ENCODE measurements at regions not wholly inside any gene's neighbourhood (a gene's known extent, or its start where the extent isn't known, plus 50 kb on each side); places are given as distances from the start of the nearest gene placed in this dataset.
"Not testable (repeated sequence)": the region's sequence is repeated elsewhere in the genome, so short reads cannot be mapped to it uniquely, and the experiment has no call there.

- DNase-seq = no peak
- no peak overlapping the region for H3K4me3 Mint-ChIP-seq (ENCODE audit: unreplicated experiment)
- peaks cover 1% of the 10 kb centered on the region for H3K9me3 Mint-ChIP-seq (ENCODE audit: unreplicated experiment)
- H3K27me3 Mint-ChIP-seq (ENCODE audit: unreplicated experiment) = no peaks in the 10 kb centered on the region
- TF ChIP-seq CTCF (IDR thresholded peaks at IDR 0.05; ENCODE audit: partially characterized antibody, unreplicated experiment) = no peak
- no peak overlapping the region for H3K27ac Mint-ChIP-seq (ENCODE audit: unreplicated experiment)
- peaks cover 6% of the 10 kb centered on the region for H3K36me3 Mint-ChIP-seq (ENCODE audit: unreplicated experiment)
- no peaks in the 10 kb centered on the region for H3K4me1 Mint-ChIP-seq (ENCODE audit: low read depth, unreplicated experiment)
These were observed 79.5 kb upstream of the RALGAPA2 start for GRCh38 chr20:20791664-20792568.

- no peaks in the 10 kb centered on the region for H3K4me1 Mint-ChIP-seq (ENCODE audit: low read depth, unreplicated experiment)
- DNase-seq = no peak
- no peaks in the 10 kb centered on the region for H3K27me3 Mint-ChIP-seq (ENCODE audit: unreplicated experiment)
- H3K27ac Mint-ChIP-seq (ENCODE audit: unreplicated experiment) = no peak overlapping the region
- H3K9me3 Mint-ChIP-seq (ENCODE audit: unreplicated experiment) = no peaks in the 10 kb centered on the region
- H3K4me3 Mint-ChIP-seq (ENCODE audit: unreplicated experiment) = no peak overlapping the region
- H3K36me3 Mint-ChIP-seq (ENCODE audit: unreplicated experiment) = peaks cover 6% of the 10 kb centered on the region
- no peak for TF ChIP-seq CTCF (IDR thresholded peaks at IDR 0.05; ENCODE audit: partially characterized antibody, unreplicated experiment)
These were observed 75.9 kb upstream of the RALGAPA2 start for GRCh38 chr20:20788308-20788707.

- H3K4me1 Mint-ChIP-seq (ENCODE audit: low read depth, unreplicated experiment) = no peaks in the 10 kb centered on the region
- TF ChIP-seq CTCF (IDR thresholded peaks at IDR 0.05; ENCODE audit: partially characterized antibody, unreplicated experiment) = no peak
- H3K27ac Mint-ChIP-seq (ENCODE audit: unreplicated experiment) = no peak overlapping the region
- no peaks in the 10 kb centered on the region for H3K9me3 Mint-ChIP-seq (ENCODE audit: unreplicated experiment)
- peaks cover 6% of the 10 kb centered on the region for H3K36me3 Mint-ChIP-seq (ENCODE audit: unreplicated experiment)
- H3K27me3 Mint-ChIP-seq (ENCODE audit: unreplicated experiment) = no peaks in the 10 kb centered on the region
- DNase-seq = no peak
- H3K4me3 Mint-ChIP-seq (ENCODE audit: unreplicated experiment) = no peak overlapping the region
These were observed 74.0 kb upstream of the RALGAPA2 start for GRCh38 chr20:20786428-20786827.

- no peaks in the 10 kb centered on the region for H3K27me3 Mint-ChIP-seq (ENCODE audit: unreplicated experiment)
- peaks cover 6% of the 10 kb centered on the region for H3K36me3 Mint-ChIP-seq (ENCODE audit: unreplicated experiment)
- H3K4me3 Mint-ChIP-seq (ENCODE audit: unreplicated experiment) = no peak overlapping the region
- no peak for TF ChIP-seq CTCF (IDR thresholded peaks at IDR 0.05; ENCODE audit: partially characterized antibody, unreplicated experiment)
- H3K27ac Mint-ChIP-seq (ENCODE audit: unreplicated experiment) = no peak overlapping the region
- DNase-seq = no peak
- H3K4me1 Mint-ChIP-seq (ENCODE audit: low read depth, unreplicated experiment) = no peaks in the 10 kb centered on the region
- no peaks in the 10 kb centered on the region for H3K9me3 Mint-ChIP-seq (ENCODE audit: unreplicated experiment)
These were observed 72.8 kb upstream of the RALGAPA2 start for GRCh38 chr20:20785226-20785625.

- not testable (repeated sequence) for H3K36me3 Mint-ChIP-seq (ENCODE audit: unreplicated experiment); H3K27ac Mint-ChIP-seq (ENCODE audit: unreplicated experiment); DNase-seq; H3K27me3 Mint-ChIP-seq (ENCODE audit: unreplicated experiment); H3K9me3 Mint-ChIP-seq (ENCODE audit: unreplicated experiment); H3K4me3 Mint-ChIP-seq (ENCODE audit: unreplicated experiment); H3K4me1 Mint-ChIP-seq (ENCODE audit: low read depth, unreplicated experiment)
These were observed 72.0 kb upstream of the RALGAPA2 start for GRCh38 chr20:20784450-20784849.

Data from glutamatergic neuron (in vitro differentiated cells).